ENCODE measurements at regions not wholly inside any gene's neighbourhood (a gene's known extent, or its start where the extent isn't known, plus 50 kb on each side); places are given as distances from the start of the nearest gene placed in this dataset.

- POLR2A ChIA-PET: no interaction called here
- Histone ChIP-seq H4K20me1 (ENCODE audit: insufficient read depth, low read length) (no peaks in the 10 kb centered on the region), H2AFZ (ENCODE audit: low read length) (no peak overlapping the region), H3K9ac (ENCODE audit: insufficient read depth, low read depth, low read length) (no peak overlapping the region), H3K27ac (ENCODE audit: extremely low read length, insufficient read depth, low read length) (no peak overlapping the region), H3K4me1 (ENCODE audit: insufficient read depth, low read length) (no peaks in the 10 kb centered on the region), H3K27me3 (ENCODE audit: control insufficient read depth in 1 of 2, insufficient read depth in 2 of 2, low read length in 2 of 2) (no peaks in the 10 kb centered on the region), H3K4me3 (replicated peaks in 1 of 3; ENCODE audit: insufficient read depth in 1 of 3, low read depth in 2 of 3, low read length in 3 of 3) (no peak overlapping the region), H3K36me3 (replicated peaks in 1 of 2; ENCODE audit: control insufficient read depth in 1 of 2, insufficient read depth in 2 of 2, low read length in 2 of 2) (no peaks in the 10 kb centered on the region), H3K79me2 (ENCODE audit: insufficient read depth, low read length) (no peaks in the 10 kb centered on the region), H3K9me3 (ENCODE audit: low read length) (no peaks in the 10 kb centered on the region), H3K4me2 (ENCODE audit: low read depth, low read length) (no peak overlapping the region)
- WGBS (ENCODE audit: low lambda C conversion rate): 3% methylated on average over 9 of the region's 11 CpGs
- intact Hi-C loops (cut with micrococcal nuclease; ENCODE audit: unreplicated experiment) (no loop called here), in situ Hi-C loops (cut with HindIII; ENCODE audit: extremely low pct_ligation_motif_present, low pct_unique_long_range_greater_than_20kb) (no loop called here)
- CTCF ChIA-PET (ENCODE audit: low intra/inter-chr PET ratio, low total read pairs): no interaction called here
- DNase-seq (ENCODE audit: low spot score) (no peak), FAIRE-seq (no peak), ATAC-seq (no peak)
- TF ChIP-seq BATF2 (CRISPR knock-in tag; IDR thresholded peaks at IDR 0.05) (no peak), KDM2A (CRISPR knock-in tag; IDR thresholded peaks at IDR 0.05; ENCODE audit: borderline replicate concordance, low read depth) (no peak), MTA1 (CRISPR knock-in tag; IDR thresholded peaks at IDR 0.05; ENCODE audit: borderline replicate concordance) (no peak), ZNF276 (CRISPR knock-in tag; IDR thresholded peaks at IDR 0.05; ENCODE audit: low read depth) (no peak), SALL1 (CRISPR knock-in tag; IDR thresholded peaks at IDR 0.05) (no peak), IRX3 (CRISPR knock-in tag; IDR thresholded peaks at IDR 0.05; ENCODE audit: borderline replicate concordance, low read depth) (no peak), SNRNP70 (IDR thresholded peaks at IDR 0.05; ENCODE audit: low read depth, low read length) (no peak), ZNF34 (CRISPR knock-in tag; IDR thresholded peaks at IDR 0.05; ENCODE audit: borderline replicate concordance) (no peak), JDP2 (CRISPR knock-in tag; IDR thresholded peaks at IDR 0.05; ENCODE audit: borderline replicate concordance) (no peak), ZNF354B (CRISPR knock-in tag; IDR thresholded peaks at IDR 0.05) (no peak), ATF4 (CRISPR knock-in tag; IDR thresholded peaks at IDR 0.05) (no peak), ZFP90 (CRISPR knock-in tag; IDR thresholded peaks at IDR 0.05; ENCODE audit: borderline replicate concordance) (no peak), CEBPZ (IDR thresholded peaks at IDR 0.05; ENCODE audit: low read length) (no peak), DPF2 (CRISPR knock-in tag; IDR thresholded peaks at IDR 0.05; ENCODE audit: borderline replicate concordance, low read depth) (no peak)
- no TSS peak for BruUV-seq (replicated peaks)
Observed at GRCh38 chr4:59180161-59180560, 2020.0 kb upstream of the ADGRL3 start.
